ENCODE measurements at regions not wholly inside any gene's neighbourhood (a gene's known extent, or its start where the extent isn't known, plus 50 kb on each side); places are given as distances from the start of the nearest gene placed in this dataset.

- no peak for DNase-seq
These were observed 316.8 kb upstream of the GBE1 start for GRCh38 chr3:82078246-82078645.

GRCh38 chr3:82067420-82067819 lies 306.0 kb upstream of the GBE1 start:
- DNase-seq = no peak

- DNase-seq = no peak
These were observed 297.4 kb upstream of the GBE1 start for GRCh38 chr3:82058809-82059208.

- DNase-seq = no peak
These were observed 294.3 kb upstream of the GBE1 start for GRCh38 chr3:82055792-82056191.

- no peak for DNase-seq
These were observed 293.4 kb upstream of the GBE1 start for GRCh38 chr3:82054849-82055248.

GRCh38 chr3:82053236-82053635 lies 291.8 kb upstream of the GBE1 start:
- no peak for DNase-seq

GRCh38 chr3:82050382-82050781 lies 288.9 kb upstream of the GBE1 start:
- DNase-seq = no peak

- DNase-seq = no peak
These were observed 287.3 kb upstream of the GBE1 start for GRCh38 chr3:82048711-82049110.

GRCh38 chr3:82044930-82045705 lies 283.7 kb upstream of the GBE1 start:
- no peak for DNase-seq

GRCh38 chr3:82038556-82038955 lies 277.1 kb upstream of the GBE1 start:
- no peak for DNase-seq

- DNase-seq = no peak
These were observed 271.7 kb upstream of the GBE1 start for GRCh38 chr3:82033186-82033585.

- DNase-seq = no peak
These were observed 270.2 kb upstream of the GBE1 start for GRCh38 chr3:82031596-82031995.

- DNase-seq = no peak
These were observed 269.5 kb upstream of the GBE1 start for GRCh38 chr3:82030916-82031315.

GRCh38 chr3:82022836-82023235 lies 261.4 kb upstream of the GBE1 start:
- DNase-seq = no peak

- no peak for DNase-seq
These were observed 258.8 kb upstream of the GBE1 start for GRCh38 chr3:82020282-82020681.

GRCh38 chr3:82015241-82015640 lies 253.8 kb upstream of the GBE1 start:
- DNase-seq = no peak

GRCh38 chr3:82012775-82013174 lies 251.3 kb upstream of the GBE1 start:
- DNase-seq = no peak

GRCh38 chr3:82011336-82011735 lies 249.9 kb upstream of the GBE1 start:
- no peak for DNase-seq

GRCh38 chr3:82005266-82005665 lies 243.8 kb upstream of the GBE1 start:
- no peak for DNase-seq

- no peak for DNase-seq
These were observed 242.8 kb upstream of the GBE1 start for GRCh38 chr3:82004266-82004665.

- DNase-seq = no peak
These were observed 241.7 kb upstream of the GBE1 start for GRCh38 chr3:82002986-82003642.

GRCh38 chr3:82002491-82002890 lies 241.0 kb upstream of the GBE1 start:
- DNase-seq = no peak

GRCh38 chr3:82001276-82001923 lies 240.0 kb upstream of the GBE1 start:
- no peak for DNase-seq

- DNase-seq = no peak
These were observed 239.3 kb upstream of the GBE1 start for GRCh38 chr3:82000773-82001172.

Data from CD4-positive, alpha-beta T cell treated with Interleukin-15 for 1 hour (primary cell).